NCI-H226 (cell line): ENCODE measurements at regions not wholly inside any gene's neighbourhood (a gene's known extent, or its start where the extent isn't known, plus 50 kb on each side); places are given as distances from the start of the nearest gene placed in this dataset.
"Not testable (repeated sequence)": the region's sequence is repeated elsewhere in the genome, so short reads cannot be mapped to it uniquely, and the experiment has no call there.

Source experiments
- DNase-seq: peaks from one replicate; pipeline ENCODE4 v3.0.0-alpha.2; 2015

DNA sequence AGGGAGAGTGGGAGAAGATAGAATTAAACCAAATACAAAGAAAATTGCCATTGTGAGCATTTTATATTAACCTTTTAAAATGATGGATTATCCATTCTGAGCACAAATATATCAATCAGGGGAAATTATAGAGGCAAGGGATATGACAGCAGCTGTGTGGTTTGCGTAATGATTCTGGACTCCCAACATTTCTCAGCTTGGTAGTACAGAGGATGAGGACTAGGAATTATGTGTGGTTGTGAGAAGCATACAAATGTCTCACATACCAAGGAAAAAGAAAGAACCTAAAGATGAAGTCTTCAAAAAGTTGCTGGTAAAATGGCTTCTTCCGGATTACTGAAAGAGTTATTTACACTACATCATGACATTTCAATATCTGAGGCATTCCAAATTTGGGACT lies 674.6 kb upstream of the NR3C2 start:
- no peak for DNase-seq

DNA sequence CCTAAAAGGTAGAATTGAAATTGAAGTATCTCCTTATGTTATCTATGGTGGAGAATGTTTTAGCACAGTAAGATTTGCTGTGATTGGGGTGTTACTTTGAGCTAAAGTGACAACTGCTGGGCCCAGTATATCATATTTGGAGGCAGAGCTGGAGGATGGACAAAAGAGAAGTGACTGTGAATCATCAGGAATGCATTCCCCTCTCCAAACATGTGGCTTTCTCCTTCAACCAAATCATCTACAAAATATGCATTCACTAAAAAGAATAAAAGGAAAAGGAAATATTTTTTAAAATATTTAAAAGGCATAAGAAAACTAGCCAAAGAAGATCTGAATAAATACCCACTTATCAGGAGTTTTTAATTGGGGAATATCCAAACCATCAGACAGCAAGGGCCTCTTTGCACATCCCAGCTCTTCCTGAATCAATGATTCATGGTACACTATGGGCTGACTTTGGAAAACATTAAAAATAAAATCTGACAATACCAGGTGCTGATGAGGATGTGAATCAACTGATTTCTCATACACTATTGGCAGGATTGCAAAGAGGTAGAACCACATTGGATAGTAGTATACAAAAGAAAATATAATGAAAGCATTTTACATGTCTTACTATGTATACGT lies 671.7 kb upstream of the NR3C2 start:
- DNase-seq: peak; percentile 50

DNA sequence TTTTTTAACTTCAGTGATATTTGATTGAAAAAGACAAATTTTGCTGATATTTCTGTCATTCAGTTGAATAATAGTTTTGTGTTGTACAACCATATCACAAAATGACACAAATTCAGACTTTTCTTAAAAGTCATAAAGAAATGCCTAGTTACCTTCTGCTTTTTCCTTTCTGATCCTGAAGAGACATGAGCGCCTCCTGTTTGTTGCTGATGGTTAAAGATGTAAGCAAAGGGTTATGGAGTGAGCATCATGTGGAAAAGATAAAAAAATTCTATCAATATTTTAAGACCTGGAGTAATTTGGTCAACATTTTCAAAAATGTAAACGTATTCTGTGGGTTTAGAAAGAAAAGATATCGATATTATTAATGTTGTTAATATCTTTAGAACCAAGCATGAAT lies 669.9 kb upstream of the NR3C2 start:
- no peak for DNase-seq

DNA sequence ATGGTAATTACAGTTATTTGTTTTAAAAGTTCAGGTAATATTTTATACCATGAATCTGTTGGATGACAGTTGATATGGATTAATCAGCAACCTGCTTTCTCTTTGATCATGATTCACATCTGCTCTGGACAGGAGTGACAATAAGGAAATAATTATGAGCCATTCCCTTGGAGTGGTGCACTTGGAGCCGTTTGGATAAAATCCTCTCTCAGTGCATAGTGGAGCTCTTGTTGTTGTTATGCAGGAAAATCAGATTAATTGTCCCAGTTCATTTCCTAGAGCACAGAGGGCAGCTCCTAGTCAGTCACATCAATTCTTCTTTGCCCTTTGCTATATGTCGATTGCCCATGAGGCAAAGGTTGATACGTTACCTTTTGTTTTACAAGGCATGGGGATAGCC lies 668.3 kb upstream of the NR3C2 start:
- no peak for DNase-seq

DNA sequence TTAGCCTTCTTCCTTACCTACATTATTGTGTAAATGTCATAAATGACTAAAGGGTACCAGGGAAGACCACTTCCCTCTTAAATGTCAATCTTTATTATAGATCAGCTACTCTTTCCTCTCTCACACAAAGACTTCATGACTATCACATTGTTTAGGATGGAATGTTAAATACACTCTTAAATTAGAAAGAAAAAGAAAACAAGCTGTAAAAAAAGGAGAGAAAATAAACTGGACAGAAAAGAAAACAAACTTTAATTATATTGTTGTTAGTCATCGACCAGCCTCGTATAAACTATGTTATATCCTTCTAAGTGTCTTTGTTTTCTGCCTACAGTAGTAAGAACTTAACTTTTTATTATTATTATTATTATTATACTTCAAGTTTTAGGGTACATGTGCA lies 666.4 kb upstream of the NR3C2 start:
- DNase-seq: no peak

DNA sequence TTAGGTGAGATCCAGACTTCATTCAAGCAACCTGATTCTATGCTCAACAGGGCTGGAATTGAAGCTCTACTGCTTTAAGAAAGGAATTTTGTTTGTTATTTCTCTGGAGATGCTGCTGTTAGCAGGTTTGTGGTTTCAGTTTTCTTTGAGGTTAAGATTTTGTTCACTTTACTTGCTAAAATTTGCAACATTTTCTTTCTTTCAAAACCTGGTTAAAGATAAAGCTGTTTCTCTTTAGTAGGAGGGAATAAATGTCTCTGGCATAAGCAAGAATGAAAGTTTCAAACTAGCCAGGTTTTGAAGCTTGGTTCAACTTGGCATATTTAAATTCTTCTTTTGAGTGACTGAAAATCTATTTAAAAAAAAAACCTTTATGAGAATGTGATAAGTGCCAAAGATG lies 660.6 kb upstream of the NR3C2 start:
- no peak for DNase-seq

DNA sequence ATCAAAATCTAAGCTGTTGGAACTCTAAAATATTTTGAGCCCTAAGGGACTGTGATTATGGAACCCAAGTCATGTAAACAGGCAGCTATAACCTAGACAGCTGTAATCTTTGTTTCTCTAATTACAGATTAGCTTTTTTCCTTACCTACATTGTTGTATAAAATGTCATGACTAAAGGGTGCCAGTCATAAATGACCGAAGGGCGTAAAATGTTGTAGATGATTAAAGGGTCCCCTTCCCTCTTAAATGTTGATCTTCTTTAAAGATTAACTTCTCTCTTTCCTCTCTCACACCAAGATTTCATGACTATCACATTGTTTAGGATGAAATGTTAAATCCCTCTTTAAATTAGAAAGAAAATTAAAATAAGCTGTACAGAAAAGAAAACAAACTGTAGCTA lies 659.4 kb upstream of the NR3C2 start:
- DNase-seq: no peak

DNA sequence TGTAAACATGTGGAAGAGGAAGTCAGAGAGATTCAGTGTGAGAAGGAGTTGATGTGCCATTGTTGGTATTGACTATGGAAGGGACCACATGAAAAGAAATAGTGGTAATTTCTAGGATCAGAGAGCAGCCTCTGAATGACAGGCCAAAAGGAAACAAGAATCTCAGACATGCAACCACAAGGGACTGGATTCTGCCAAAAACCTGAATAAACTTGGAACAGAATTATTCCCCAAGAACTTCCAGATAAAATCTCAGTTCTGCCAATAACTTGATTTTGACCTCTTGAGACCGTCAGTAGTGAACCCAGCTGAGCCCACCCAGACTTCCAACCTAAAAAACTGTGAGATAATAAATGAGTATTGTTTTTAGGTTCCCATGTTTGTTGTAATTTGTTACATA lies 653.6 kb upstream of the NR3C2 start:
- DNase-seq: no peak

DNA sequence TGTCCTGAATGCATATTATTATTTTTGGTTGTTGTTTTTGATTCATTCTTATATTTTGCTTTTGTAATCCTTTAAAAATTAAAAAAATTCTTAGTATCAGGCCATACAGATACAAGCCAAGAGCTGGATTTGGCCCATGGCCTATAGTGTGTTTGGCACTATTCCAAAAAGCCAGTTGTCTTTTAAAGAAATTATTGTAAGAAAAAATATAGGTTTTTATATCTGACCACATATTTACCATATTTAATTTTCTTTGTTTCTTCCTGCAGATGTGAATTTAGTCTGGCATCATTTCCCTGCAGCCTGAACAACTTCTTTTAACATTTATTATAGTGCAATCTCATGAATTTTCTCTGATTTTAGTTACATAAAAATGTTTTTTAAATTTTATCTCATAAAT lies 652.8 kb upstream of the NR3C2 start:
- DNase-seq: no peak

DNA sequence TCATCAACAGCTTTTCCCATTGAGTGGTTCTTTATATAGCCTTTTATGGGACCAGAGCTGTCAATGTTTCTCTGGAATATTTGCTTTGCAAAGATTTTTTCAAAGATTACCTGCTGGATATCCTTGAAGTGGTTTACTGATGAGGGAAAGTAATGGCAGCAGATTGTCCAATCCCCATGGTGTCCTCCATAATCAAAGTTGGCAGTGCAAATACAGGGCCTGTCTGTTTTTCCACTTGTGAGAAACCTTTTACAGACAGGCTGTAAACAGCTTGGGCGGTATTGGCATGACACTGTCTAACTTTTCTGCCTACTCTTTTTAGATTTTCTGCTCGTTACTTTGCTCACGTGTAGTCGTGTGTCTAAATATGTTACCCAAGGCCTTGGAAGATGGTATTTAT lies 641.9 kb upstream of the NR3C2 start:
- no peak for DNase-seq

DNA sequence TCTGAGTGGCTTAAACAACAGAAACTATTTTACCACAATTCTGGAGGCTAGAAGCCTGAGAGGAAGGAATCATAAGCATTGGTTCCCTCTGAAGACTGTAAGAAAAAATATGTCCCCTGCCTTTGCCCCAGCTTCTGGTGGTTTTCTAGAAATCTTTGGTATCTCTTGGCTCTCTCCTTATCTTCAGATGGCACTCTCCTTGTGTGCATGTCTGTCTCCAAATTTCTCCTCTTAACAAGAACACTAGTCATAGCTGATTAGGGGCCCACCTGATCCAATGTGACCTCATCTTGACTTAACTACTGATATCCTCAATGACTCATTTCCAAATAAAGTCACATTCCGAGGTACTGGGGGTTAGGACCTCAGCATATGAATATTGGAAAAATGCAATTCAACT lies 635.0 kb upstream of the NR3C2 start:
- peak; percentile 48 for DNase-seq

DNA sequence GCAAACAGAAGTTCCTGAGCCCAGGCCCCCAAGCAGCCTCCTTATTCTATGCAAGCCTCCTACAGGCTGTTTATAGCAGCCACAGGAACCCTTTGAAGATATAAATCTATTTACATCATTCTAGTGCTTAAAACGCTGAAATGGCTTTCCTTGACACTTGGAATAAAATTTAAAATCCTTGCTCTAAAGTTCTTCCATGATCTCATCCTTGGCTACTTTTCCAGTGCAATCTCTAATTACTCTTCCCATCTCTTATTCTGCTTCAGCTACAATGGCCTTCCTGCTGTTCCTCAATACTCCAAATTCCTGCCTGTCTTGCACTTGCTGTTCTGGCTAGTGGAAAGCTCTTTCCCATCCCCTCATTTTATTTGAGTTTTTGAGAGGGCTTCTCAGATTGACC lies 634.2 kb upstream of the NR3C2 start:
- DNase-seq: no peak

DNA sequence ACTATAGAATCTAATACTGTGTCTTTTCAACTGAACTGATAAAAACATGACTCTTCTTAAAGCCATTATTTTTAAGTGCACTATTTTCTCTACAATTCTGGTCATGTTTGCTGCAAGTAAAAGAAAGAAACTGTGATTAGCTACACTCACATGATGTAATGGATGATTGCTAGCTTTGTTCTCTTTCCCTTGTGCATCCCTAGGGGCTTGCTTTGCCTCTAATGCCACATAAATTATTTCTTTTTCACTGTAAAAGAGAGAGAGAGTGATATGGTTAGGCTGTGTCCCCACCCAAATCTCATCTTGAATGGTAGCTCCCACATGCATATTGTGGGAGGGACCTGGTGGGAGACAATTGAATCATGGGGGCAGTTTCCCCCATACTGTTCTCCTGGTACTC lies 630.2 kb upstream of the NR3C2 start:
- DNase-seq: no peak

DNA sequence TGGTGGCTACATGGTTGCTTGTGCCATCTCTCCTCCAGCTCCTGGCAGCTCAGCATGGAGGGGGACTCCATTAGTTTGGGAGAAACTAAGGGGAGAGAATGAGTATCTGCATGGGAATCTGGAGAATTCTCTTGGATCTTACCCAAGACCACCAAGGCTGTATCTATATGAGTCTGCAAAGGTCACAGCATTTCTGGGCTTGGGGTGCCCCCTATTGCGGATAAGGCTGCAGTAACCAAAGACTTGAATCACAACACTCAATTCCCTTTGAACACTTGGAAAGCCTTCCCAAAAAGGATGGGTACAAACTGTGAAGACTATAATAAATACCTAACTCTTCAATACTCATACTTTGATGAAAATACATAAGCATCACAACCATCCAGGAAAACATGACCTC lies 623.5 kb upstream of the NR3C2 start:
- DNase-seq: no peak

DNA sequence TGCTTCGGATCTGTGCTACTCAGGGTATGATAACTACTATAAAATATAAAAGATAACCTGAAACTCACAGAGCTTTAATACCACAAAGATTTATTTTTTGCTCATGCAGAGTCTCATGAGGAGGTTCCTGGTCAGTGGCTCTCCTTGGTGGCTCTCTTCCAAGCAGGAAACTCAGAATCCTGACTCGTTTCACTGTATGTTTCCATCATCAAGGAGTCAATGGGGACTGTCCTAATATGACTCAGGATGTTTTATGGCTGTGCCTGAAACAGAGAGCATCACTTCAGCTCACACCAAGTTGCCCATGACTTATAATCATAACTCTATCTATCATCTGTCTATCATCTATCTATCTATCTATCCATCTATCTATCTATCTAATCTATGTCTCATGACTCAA lies 620.8 kb upstream of the NR3C2 start:
- no peak for DNase-seq

DNA sequence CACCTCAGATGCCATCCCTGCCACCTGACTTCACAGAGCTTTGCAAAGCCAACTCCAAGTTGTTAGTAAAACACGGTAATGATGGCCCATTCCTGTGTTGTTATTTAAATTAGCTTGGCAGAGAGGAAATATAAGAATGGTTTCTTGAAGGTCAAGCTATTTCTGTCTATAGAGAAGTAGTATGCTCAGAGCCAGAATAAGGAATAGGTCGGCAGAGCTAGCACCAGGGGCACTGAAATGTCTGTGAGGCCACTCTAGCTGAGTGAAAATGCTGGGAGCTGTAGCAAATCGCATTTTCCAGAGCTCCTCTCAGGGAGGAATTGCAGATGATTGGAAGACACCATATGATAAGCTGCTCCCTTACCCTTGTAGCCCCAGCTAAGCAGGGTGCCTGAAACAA lies 615.4 kb upstream of the NR3C2 start:
- no peak for DNase-seq

DNA sequence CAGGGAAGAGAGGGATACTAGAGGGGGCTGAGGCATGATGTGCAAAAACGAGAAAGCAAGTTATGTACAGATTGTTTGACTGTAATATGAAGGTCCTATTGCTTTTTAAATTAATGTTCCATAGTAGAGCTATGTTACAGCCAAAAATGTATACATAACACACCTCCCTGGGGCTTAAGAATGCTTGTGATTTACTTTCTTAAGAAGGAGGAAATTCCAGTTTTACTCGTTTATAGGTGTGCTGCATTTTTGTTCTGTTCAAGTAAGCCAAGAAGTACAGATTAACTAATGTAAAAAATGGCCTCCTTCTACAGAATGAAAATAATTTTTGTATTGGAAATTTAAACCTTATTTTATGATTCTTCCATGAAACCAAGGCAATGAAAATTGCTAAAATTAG lies 614.4 kb upstream of the NR3C2 start:
- DNase-seq: no peak

DNA sequence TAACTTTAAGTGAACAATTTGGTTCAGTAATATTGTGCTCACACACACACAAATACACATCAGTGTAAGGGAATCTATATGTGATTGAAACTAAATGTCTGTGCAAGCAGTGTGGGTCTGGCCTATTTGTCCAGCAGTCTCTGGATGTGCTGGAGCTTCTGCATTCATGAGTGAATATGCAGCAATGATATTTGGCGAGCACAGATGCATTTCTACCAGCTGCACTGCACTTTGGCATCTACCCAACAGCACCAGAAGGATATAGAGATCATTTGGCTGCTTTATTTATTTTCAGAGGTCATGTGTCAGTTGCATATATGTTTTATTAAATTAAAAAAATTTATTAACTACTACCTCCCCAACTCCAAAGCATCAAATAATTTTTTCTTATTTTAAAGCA lies 613.4 kb upstream of the NR3C2 start:
- no peak for DNase-seq

DNA sequence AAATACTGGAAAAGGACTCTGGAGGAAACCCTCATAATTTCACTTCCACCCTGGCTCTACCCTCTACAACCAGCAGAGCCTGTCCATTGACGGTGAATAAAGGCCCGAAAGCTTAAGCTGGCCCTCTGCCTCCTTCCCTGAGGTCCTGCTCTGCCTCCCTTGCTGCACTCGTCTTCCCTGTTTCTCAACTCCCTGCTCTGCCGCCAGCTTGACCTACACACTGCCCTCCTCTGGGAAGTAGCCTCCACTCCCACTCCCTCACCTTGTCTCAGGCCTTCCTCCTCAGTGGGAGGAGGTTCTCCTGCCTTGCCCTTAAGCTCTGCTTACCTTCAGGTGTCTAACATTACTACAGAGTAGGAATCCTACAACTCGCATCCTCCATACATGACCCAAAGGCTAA lies 608.6 kb upstream of the NR3C2 start:
- DNase-seq: no peak

DNA sequence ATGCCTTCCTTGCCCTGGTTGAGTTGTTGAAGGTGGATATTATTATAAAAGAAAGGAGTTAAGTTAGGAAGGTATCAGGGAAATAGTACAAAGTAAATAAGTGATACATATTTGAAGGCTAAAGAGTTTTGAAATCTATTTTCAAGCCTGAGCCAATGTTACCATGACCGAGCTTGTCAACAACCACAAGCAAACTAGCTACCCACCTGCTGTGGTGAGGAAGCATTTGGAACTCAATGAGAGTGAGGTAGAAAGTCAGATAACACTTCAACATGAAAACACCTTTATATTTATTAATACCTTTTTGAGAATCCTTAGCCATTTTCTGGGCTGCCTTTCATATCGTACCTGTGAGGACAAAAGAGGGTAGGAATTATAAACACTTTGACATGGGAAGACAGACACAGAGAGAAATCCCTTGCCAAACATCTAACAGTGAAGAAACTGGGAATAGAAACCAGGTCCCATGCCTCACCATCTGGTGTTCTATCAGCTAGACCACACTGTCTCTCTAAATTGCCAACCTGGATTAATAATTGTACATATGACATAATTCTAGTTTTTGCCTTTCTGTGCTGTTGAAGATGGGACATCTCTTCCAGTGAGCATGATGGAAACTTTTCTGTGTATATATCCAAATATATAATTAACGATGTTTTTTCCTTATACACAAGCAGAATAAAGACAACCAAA lies 606.4 kb upstream of the NR3C2 start:
- no peak for DNase-seq

DNA sequence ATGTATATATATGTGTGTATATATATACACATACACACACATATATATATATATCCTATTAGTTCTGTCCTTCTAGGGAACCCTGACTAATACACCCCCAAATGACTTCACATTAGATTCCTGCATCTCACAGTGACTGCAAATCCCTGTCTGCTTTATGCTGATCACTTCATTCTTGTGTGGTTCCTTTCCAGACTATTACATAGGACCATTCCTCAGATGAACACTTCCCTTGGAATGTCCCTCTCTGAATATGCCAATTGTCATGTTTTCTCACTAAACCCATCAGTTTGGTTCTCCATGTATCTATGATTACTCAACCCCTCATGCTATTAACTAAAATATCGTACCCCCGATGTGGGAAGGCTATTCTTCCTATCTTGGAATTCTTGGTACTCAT lies 605.2 kb upstream of the NR3C2 start:
- DNase-seq: no peak

DNA sequence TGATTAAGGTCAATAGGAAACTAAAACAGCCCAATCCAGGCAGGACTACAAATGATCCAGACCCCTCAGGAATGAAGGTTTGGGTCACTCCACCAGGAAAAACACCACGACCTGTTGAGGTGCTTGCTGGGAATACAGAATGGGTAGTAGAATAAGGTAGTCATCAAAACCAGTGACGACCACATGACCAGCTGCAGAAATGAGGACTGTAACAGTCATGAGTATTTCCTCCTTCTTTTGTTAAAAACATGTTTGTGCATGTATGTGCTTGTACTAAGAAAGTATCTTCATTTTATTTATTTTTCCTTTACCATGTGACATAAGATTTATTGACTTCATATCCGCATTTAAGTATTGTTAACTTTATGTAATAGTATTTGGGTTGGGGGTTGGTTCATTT lies 603.5 kb upstream of the NR3C2 start:
- DNase-seq: no peak

DNA sequence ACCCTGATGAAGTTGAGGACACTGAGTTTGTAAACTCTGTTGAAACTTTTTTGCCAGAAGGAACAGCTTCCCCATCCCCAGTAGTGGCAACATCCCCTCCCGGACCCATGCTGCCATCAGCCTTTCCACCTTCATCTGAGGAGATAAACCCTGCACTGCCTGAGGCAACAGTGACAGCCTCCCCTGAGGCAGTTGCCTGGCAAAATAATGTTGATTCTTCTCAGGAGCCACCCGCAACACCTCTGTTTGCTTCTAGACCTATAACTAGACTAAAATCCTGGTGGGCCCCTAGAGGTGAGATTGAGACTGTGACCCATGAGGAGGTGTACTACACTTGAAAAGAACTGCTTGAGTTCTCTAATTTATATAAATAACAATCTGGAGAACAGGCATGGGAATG lies 597.6 kb upstream of the NR3C2 start:
- not testable (repeated sequence) for DNase-seq

DNA sequence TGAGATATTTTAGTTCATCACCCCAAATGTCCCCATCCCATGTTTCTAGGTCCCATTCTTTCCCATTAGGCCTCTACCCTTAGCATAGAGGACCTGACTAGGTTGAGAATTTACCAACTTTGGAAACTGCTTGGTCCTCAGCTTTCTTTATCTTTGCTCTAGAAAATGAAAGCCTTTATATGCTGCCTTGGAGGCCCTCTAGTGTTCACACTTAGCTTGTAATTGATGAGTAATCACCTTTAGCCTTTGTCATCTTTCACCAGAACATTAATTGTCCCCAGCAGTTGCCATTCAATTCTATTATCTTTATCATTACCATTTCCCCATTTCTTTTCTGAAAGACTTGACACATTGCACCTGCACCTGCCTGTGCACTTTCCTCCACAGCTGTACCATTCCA lies 589.2 kb upstream of the NR3C2 start:
- DNase-seq: no peak

DNA sequence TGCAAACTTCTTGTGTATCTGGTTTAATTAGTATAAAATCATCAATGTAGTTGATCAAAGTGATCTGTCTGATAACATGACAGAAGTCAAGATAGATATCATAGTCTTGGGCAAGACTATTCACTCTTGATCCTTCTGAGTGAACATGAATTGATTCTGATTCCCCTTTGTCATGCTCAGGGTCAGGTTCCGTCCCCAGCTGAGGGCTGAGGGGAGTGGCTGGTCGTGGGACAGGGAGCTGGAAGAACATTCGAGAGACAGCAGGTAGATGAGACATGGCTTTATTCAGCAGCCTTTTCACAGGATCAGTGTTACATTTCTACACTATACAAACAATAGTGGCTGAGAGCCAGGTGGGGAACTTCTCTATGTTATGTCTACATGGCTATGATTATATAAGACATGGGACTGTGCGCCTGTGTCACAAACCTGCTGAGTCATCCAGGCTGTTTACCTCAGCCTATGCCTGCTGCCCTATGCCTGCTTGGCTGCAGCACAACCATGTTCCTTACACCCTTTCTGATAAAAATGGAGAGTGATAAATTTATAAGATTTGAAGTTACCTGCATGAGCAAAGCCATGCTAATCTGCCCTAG lies 586.9 kb upstream of the NR3C2 start:
- DNase-seq: no peak
